ENCODE measurements at regions not wholly inside any gene's neighbourhood (a gene's known extent, or its start where the extent isn't known, plus 50 kb on each side); places are given as distances from the start of the nearest gene placed in this dataset.

GRCh38 chr16:52747088-52747595 lies 200.2 kb upstream of the TOX3 start:
- Histone ChIP-seq H3K4me3 (ENCODE audit: low read length) (no peak overlapping the region), H3K4me1 (ENCODE audit: insufficient read depth, low read length) (no peaks in the 10 kb centered on the region), H3K27me3 (ENCODE audit: control insufficient read depth in 1 of 2, insufficient read depth in 2 of 2, low read length in 2 of 2) (no peaks in the 10 kb centered on the region), H3K27ac (ENCODE audit: low read depth in 1 of 2, low read length in 2 of 2) (no peak overlapping the region), H3K36me3 (ENCODE audit: insufficient read depth, low read length) (no peaks in the 10 kb centered on the region), H3K9me3 (ENCODE audit: control insufficient read depth in 1 of 2, insufficient read depth in 1 of 2, low read length in 2 of 2) (no peaks in the 10 kb centered on the region)
- Mint-ChIP-seq H3K27me3 (peaks cover 4% of the 10 kb centered on the region), H3K9me3 (no peaks in the 10 kb centered on the region), H3K27ac (no peak overlapping the region), H3K36me3 (ENCODE audit: low read depth) (no peaks in the 10 kb centered on the region), H3K4me3 (no peak overlapping the region), H3K4me1 (ENCODE audit: low read depth) (no peaks in the 10 kb centered on the region)
- ATAC-seq (ENCODE audit: poor library complexity): no peak
- intact Hi-C loops (cut with DNase I, micrococcal nuclease): no loop called here
- no peak for TF ChIP-seq CTCF (IDR thresholded peaks at IDR 0.05)
- ChIA-PET CTCF (no interaction called here), POLR2A (no interaction called here)
- no peak for DNase-seq

GRCh38 chr16:52743707-52744106 lies 196.8 kb upstream of the TOX3 start:
- H3K4me3 ChIP-seq (ENCODE audit: low read length): no peak overlapping the region
- H3K36me3 Mint-ChIP-seq (ENCODE audit: low read depth): no peaks in the 10 kb centered on the region
- no peaks in the 10 kb centered on the region for H3K4me1 ChIP-seq (ENCODE audit: insufficient read depth, low read length)
- H3K27ac Mint-ChIP-seq: no peak overlapping the region
- H3K27me3 Mint-ChIP-seq: no peaks in the 10 kb centered on the region
- H3K9me3 ChIP-seq (ENCODE audit: control insufficient read depth in 1 of 2, insufficient read depth in 1 of 2, low read length in 2 of 2): no peaks in the 10 kb centered on the region
- H3K9me3 Mint-ChIP-seq: peaks cover 3% of the 10 kb centered on the region
- no peaks in the 10 kb centered on the region for H3K27me3 ChIP-seq (ENCODE audit: control insufficient read depth in 1 of 2, insufficient read depth in 2 of 2, low read length in 2 of 2)
- H3K36me3 ChIP-seq (ENCODE audit: insufficient read depth, low read length): no peaks in the 10 kb centered on the region
- DNase-seq (no peak), ATAC-seq (ENCODE audit: poor library complexity) (no peak)
- no peak for TF ChIP-seq CTCF (IDR thresholded peaks at IDR 0.05)
- intact Hi-C loops (cut with DNase I, micrococcal nuclease): no loop called here
- no peak overlapping the region for H3K27ac ChIP-seq (ENCODE audit: low read depth in 1 of 2, low read length in 2 of 2)
- POLR2A ChIA-PET: no interaction called here
- no peaks in the 10 kb centered on the region for H3K4me1 Mint-ChIP-seq (ENCODE audit: low read depth)
- H3K4me3 Mint-ChIP-seq: no peak overlapping the region
- CTCF ChIA-PET: no interaction called here

- H3K36me3 Mint-ChIP-seq (ENCODE audit: low read depth): no peaks in the 10 kb centered on the region
- H3K36me3 ChIP-seq (ENCODE audit: insufficient read depth, low read length): no peaks in the 10 kb centered on the region
- ATAC-seq (ENCODE audit: poor library complexity) (no peak), DNase-seq (no peak)
- TF ChIP-seq CTCF (IDR thresholded peaks at IDR 0.05): no peak
- no peak overlapping the region for H3K4me3 ChIP-seq (ENCODE audit: low read length)
- ChIA-PET CTCF (no interaction called here), POLR2A (no interaction called here)
- H3K27ac Mint-ChIP-seq: no peak overlapping the region
- no peaks in the 10 kb centered on the region for H3K27me3 ChIP-seq (ENCODE audit: control insufficient read depth in 1 of 2, insufficient read depth in 2 of 2, low read length in 2 of 2)
- H3K27me3 Mint-ChIP-seq: no peaks in the 10 kb centered on the region
- no peaks in the 10 kb centered on the region for H3K4me1 Mint-ChIP-seq (ENCODE audit: low read depth)
- intact Hi-C loops (cut with DNase I, micrococcal nuclease): no loop called here
- H3K27ac ChIP-seq (ENCODE audit: low read depth in 1 of 2, low read length in 2 of 2): no peak overlapping the region
- H3K9me3 Mint-ChIP-seq: peaks cover 3% of the 10 kb centered on the region
- no peaks in the 10 kb centered on the region for H3K4me1 ChIP-seq (ENCODE audit: insufficient read depth, low read length)
- no peak overlapping the region for H3K4me3 Mint-ChIP-seq
- no peaks in the 10 kb centered on the region for H3K9me3 ChIP-seq (ENCODE audit: control insufficient read depth in 1 of 2, insufficient read depth in 1 of 2, low read length in 2 of 2)
These were observed 195.7 kb upstream of the TOX3 start for GRCh38 chr16:52742608-52743170.

Data from CD4-positive, alpha-beta T cell (primary cell).